Activated CD4-positive, alpha-beta T cell treated with anti-CD3 and anti-CD28 coated beads, Interleukin-2, amount 50 U/mL, for 48 hours (primary cell): ENCODE measurements at regions not wholly inside any gene's neighbourhood (a gene's known extent, or its start where the extent isn't known, plus 50 kb on each side); places are given as distances from the start of the nearest gene placed in this dataset.
"Not testable (repeated sequence)": the region's sequence is repeated elsewhere in the genome, so short reads cannot be mapped to it uniquely, and the experiment has no call there.

Experiments used
- DNase-seq, 2 experiments: peaks; one replicate each; pipeline ENCODE4 v3.0.0-alpha.2; 2020

- no peak for DNase-seq
These were observed 730.7 kb upstream of the ZP4 start for GRCh38 chr1:238621405-238621804.

DNA sequence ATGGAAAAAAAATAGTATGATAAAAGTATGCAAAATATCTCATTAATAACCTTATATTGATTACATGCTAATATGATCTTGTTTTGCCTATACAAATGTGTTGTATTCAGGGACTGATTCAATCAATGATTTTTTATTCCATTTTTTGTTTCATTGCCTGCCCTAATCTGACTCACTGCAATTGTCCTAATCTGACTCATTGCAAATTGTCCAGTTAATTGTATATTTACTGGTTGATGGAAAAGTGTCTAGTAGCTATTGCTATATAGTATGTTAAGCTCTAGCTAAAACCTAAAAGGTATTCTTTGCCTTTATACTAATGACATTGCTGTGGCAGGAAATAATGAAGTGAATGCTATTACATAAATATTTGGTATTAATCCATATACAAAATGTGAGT is 728.9 kb upstream of the ZP4 start:
- no peak for DNase-seq

- no peak for DNase-seq
These were observed 720.7 kb upstream of the ZP4 start for GRCh38 chr1:238611406-238611805.

GRCh38 chr1:238608144-238608543 is 717.4 kb upstream of the ZP4 start:
- DNase-seq, result no peak

DNA sequence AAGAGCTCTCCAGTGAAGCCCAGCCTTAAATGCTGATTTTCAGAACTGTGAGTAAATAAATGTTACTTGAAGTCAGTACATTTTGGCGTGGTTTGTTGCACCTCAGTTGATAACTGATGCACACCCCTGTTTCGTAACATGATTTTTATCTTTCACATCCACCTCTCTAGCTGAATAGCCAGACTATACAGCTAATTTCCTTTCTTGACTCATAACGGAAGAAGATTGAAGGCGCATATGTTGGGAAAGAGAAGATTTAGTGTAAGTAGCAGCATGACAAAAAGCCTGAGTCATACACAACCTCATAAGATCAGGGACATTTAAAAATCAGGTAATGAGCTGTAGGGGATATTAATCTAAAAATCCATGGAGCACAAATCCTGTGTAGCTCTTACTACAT is 716.2 kb upstream of the ZP4 start:
- DNase-seq, result no peak

- DNase-seq, result no peak
These were observed 715.7 kb upstream of the ZP4 start for GRCh38 chr1:238606457-238606856.

- no peak for DNase-seq
These were observed 713.6 kb upstream of the ZP4 start for GRCh38 chr1:238604357-238604756.

- DNase-seq, result not testable (repeated sequence)
These were observed 710.9 kb upstream of the ZP4 start for GRCh38 chr1:238601604-238602003.

- no peak for DNase-seq
These were observed 706.0 kb upstream of the ZP4 start for GRCh38 chr1:238596703-238597102.

GRCh38 chr1:238592621-238593020 is 701.9 kb upstream of the ZP4 start:
- DNase-seq, result no peak

DNA sequence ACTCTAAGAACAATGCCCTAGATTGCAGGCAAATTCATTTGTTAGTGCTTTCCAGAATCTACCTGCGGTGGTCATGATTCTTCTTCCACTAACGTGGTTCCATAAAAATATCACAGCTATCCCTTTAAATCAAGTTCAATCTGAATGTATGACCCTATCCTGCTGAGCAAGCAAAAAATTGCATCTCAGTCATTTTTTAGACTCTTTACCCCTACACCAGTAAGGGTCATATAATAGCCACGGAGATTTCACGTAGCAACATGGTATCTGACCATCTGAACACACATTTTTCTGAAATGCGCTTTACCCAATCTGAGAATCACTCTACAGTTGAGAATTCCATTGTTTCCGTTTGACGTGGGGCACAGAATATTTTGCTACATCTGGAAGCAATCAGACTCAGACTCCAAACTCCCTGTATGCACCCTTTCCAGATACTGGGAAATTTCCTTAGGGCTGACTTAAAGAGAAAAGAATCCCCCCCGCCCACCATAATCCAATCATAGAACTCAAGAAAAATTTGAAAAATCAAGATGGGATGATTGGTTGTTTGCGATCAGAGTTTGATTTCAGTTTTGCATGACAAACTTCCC is 699.2 kb upstream of the ZP4 start:
- DNase-seq, result no peak

GRCh38 chr1:238582816-238583215 is 692.1 kb upstream of the ZP4 start:
- no peak for DNase-seq

DNA sequence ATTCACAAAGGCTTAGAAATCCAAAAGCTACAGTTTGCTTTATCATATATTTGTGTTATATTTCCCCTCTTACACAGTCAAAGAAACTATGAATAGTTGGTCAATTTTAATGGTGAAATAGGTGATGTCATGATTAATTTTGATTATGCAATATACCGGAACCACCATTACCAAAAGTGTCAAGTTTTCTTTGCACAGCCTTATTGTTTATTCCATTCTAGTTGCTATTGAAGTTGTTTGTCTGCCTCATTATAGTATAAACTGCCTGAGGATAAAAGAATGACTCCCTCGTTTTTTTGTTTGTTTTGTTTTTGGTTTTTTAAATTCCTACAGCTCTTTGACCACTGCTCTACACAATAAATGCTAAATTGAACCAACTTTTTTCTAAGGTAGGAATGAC is 690.6 kb upstream of the ZP4 start:
- no peak for DNase-seq

GRCh38 chr1:238568735-238569134 is 678.0 kb upstream of the ZP4 start:
- DNase-seq, result no peak

GRCh38 chr1:238562341-238562740 is 671.6 kb upstream of the ZP4 start:
- no peak for DNase-seq

DNA sequence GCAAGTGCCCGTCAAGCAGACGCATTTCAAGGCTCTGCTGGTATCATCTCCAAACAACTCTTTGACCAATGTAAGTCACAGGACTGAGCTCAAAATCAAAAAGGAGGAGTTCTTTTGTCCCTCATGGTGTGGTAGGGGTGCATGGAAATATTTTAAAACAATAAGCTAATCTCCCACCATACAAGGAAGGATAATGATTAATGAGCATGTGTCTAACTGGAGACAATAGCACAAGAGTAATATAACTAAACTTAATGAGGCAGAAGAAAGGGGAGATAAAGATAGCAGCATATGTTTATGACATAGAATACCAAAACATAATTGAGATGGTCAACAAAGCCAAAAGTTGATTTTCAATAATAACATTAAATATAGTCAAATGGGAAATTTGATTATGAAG is 668.0 kb upstream of the ZP4 start:
- no peak for DNase-seq

DNA sequence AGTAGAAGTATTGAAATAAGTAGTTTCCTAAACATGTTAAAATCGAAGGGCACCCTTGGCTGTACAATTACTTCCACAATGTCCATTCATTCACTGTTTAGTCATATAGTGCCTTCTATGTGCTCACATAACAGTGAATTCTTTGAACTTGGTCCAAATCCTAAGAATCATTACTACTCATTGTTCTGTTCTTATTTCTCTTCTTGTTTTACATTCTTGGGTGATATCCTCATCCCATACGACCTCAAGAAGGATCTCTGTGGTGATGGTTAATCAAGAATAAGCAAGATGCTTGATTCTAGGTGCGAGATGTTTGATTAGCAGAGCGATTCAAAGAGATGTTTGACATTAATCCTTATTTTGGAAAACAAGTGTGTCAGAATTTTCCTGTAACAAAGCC is 667.4 kb upstream of the ZP4 start:
- DNase-seq, result no peak

DNA sequence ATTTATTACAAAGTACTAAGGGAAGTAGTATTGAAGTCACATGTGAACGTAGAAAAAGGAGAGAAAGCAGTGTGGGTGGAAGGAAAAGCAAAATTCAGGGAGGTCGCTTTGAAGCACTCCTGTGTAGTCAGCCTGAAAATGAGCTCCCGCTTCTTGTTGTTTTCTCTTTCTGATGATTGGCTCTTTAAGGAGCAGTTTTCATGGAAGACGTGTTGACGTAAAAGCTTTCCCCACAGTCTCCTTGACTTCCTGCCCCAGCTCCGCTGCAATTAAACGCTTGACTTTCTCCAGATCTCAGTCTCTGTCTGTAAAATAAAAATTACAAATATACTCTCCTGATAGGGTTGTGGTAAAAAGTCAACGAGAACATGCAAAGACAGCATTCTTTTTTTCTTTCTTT is 661.5 kb upstream of the ZP4 start:
- no peak for DNase-seq

DNA sequence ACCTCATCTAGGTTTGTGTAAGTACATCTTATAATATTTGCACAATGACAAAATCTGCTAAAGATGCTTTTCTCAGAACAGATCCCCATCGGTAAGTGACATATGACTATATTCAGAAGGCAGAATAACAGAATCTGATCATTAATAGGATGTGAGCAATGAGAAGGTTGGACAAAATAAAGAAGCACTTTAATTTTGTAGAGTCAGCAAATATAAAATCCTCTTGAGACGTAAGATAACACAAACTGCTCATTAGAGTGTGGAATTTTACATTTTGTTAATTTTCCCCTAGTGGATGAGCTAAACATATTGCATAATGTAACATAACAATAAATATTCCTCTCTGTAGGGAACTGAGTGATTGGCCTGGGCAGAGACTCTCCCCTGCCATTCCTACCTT is 658.4 kb upstream of the ZP4 start:
- DNase-seq, result no peak

DNA sequence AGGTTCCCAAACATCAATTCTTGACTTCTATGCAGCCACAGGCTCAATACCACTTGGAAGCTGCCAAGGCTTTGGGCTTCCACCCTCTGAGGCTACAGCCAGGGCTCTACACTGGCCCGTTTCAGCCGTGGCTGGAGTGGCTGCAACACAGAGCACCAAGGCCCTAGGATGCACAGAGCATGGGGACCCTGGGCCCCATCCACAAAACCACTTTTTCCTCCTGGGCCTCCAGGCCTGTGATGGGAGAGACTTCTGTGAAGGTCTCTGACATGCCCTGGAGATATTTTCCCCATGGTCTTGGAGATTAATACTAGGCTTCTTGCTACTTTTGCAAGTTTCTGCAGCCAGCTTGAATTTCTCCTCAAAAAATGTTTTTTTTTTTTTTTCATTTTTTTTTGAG is 655.4 kb upstream of the ZP4 start:
- no peak for DNase-seq

- DNase-seq, result no peak
These were observed 646.9 kb upstream of the ZP4 start for GRCh38 chr1:238537641-238538040.

GRCh38 chr1:238530209-238530851 is 639.6 kb upstream of the ZP4 start:
- DNase-seq, result no peak

GRCh38 chr1:238517711-238518110 is 627.0 kb upstream of the ZP4 start:
- DNase-seq, result no peak

DNA sequence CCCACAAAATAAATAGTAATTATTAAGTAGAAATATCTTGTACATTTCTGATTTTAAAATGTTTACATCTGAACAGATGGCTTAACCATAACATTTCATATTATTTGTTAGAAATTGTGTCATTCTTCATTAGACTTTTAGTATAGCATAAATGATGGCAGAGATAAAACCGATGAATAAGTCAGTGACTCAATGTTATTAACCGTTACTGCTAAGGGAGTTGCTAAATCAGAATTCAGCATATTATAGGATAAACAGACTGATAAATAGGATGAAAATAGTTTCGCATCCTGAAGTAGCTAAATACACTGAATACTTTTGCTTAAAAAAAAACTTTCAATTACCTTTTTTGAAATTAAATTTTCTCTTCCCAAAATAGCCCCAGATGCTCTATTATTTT is 610.6 kb upstream of the ZP4 start:
- no peak for DNase-seq

- DNase-seq, result no peak
These were observed 608.3 kb upstream of the ZP4 start for GRCh38 chr1:238499021-238499420.
